B cell (primary cell): ENCODE measurements at regions not wholly inside any gene's neighbourhood (a gene's known extent, or its start where the extent isn't known, plus 50 kb on each side); places are given as distances from the start of the nearest gene placed in this dataset.

Experiments
- EZH2 ChIP-seq: IDR thresholded peaks from 2 replicates; pipeline ENCODE4 v1.6.1; 2012; ENCODE audit warnings: borderline replicate concordance, low read depth, mild to moderate bottlenecking, moderate library complexity, low read length; ENCODE audit not compliant: insufficient read depth, poor library complexity, severe bottlenecking
- TF ChIP-seq, protein P1 (sequence below): fragments of 200-600 bp; IDR thresholded peaks from one replicate; pipeline ENCODE4 v1.8.0; 2022; ENCODE audit warnings: antibody characterized with exemption, mild to moderate bottlenecking

DNA sequence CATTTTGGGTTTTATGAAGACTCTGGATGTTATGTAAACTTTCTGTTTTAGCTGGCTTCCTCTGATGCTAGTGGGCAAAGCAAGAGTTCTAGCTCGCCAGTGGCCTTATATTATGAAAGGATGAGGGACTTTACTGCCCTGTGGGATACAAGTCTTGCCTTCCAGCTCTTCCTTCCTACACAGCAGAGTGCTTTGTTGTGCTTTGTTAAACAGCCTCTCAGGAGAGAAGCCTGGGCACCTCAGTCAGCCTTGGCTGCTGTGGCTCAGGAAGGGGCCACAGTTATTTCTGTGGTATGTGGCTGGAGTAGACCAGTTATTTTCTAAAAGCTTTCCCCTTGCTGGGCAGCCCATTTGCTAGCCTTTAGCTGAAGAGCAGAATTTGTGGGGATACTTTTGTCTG is 69.5 kb upstream of the SUCLG2 start:
- no peak for TF ChIP-seq EZH2
- TF ChIP-seq, protein P1, sequence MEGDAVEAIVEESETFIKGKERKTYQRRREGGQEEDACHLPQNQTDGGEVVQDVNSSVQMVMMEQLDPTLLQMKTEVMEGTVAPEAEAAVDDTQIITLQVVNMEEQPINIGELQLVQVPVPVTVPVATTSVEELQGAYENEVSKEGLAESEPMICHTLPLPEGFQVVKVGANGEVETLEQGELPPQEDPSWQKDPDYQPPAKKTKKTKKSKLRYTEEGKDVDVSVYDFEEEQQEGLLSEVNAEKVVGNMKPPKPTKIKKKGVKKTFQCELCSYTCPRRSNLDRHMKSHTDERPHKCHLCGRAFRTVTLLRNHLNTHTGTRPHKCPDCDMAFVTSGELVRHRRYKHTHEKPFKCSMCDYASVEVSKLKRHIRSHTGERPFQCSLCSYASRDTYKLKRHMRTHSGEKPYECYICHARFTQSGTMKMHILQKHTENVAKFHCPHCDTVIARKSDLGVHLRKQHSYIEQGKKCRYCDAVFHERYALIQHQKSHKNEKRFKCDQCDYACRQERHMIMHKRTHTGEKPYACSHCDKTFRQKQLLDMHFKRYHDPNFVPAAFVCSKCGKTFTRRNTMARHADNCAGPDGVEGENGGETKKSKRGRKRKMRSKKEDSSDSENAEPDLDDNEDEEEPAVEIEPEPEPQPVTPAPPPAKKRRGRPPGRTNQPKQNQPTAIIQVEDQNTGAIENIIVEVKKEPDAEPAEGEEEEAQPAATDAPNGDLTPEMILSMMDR = no peak
